RCC 7860 (cell line): ENCODE measurements at regions not wholly inside any gene's neighbourhood (a gene's known extent, or its start where the extent isn't known, plus 50 kb on each side); places are given as distances from the start of the nearest gene placed in this dataset.

Source experiments
- DNase-seq: peaks from one replicate; pipeline ENCODE4 v3.0.0-alpha.2; 2015; ENCODE audit warnings: low spot score
- FAIRE-seq: peaks from 2 replicates; lab custom pipeline; 2012; peaks lifted over from hg19 to GRCh38; lab: Jason Lieb, UNC

GRCh38 chr3:103924544-103924943 is 1442.2 kb upstream of the ALCAM start:
- FAIRE-seq, result no peak

GRCh38 chr3:103926936-103927335 is 1439.8 kb upstream of the ALCAM start:
- FAIRE-seq (no peak), DNase-seq (no peak)

More at GRCh38 chr3:103924544-103924943, 1442.2 kb upstream of the ALCAM start:
- DNase-seq, result no peak

GRCh38 chr3:103927896-103928295 is 1438.8 kb upstream of the ALCAM start:
- FAIRE-seq (no peak), DNase-seq (no peak)

GRCh38 chr3:103937094-103937493 is 1429.6 kb upstream of the ALCAM start:
- FAIRE-seq, result no peak

GRCh38 chr3:103947062-103947461 is 1419.6 kb upstream of the ALCAM start:
- DNase-seq (no peak), FAIRE-seq (no peak)

More at GRCh38 chr3:103937094-103937493, 1429.6 kb upstream of the ALCAM start:
- DNase-seq, result no peak

GRCh38 chr3:103949693-103950092 is 1417.0 kb upstream of the ALCAM start:
- DNase-seq, result no peak
- FAIRE-seq, result no peak

GRCh38 chr3:103950676-103951075 is 1416.0 kb upstream of the ALCAM start:
- DNase-seq, result no peak
- FAIRE-seq, result no peak

- no peak for DNase-seq
- FAIRE-seq, result no peak
Observed at GRCh38 chr3:103953796-103954195, 1412.9 kb upstream of the ALCAM start.

- DNase-seq (no peak), FAIRE-seq (no peak)
Observed at GRCh38 chr3:103960819-103961218, 1405.9 kb upstream of the ALCAM start.

- DNase-seq (no peak), FAIRE-seq (no peak)
Observed at GRCh38 chr3:103963599-103963998, 1403.1 kb upstream of the ALCAM start.

GRCh38 chr3:103965764-103966163 is 1400.9 kb upstream of the ALCAM start:
- FAIRE-seq (no peak), DNase-seq (no peak)

GRCh38 chr3:103966749-103967148 is 1400.0 kb upstream of the ALCAM start:
- DNase-seq (no peak), FAIRE-seq (no peak)

GRCh38 chr3:103968131-103968530 is 1398.6 kb upstream of the ALCAM start:
- FAIRE-seq (no peak), DNase-seq (no peak)

- no peak for FAIRE-seq
- no peak for DNase-seq
Observed at GRCh38 chr3:103968751-103969150, 1398.0 kb upstream of the ALCAM start.

- DNase-seq, result no peak
- FAIRE-seq, result no peak
Observed at GRCh38 chr3:103976931-103977339, 1389.8 kb upstream of the ALCAM start.

GRCh38 chr3:103977417-103977816 is 1389.3 kb upstream of the ALCAM start:
- DNase-seq, result no peak
- FAIRE-seq, result no peak

- FAIRE-seq, result no peak
- no peak for DNase-seq
Observed at GRCh38 chr3:103991461-103992115, 1375.1 kb upstream of the ALCAM start.

GRCh38 chr3:103992469-103992868 is 1374.2 kb upstream of the ALCAM start:
- no peak for FAIRE-seq
- DNase-seq, result no peak

- DNase-seq (no peak), FAIRE-seq (no peak)
Observed at GRCh38 chr3:104004956-104005355, 1361.8 kb upstream of the ALCAM start.

GRCh38 chr3:104005815-104006214 is 1360.9 kb upstream of the ALCAM start:
- no peak for FAIRE-seq
- no peak for DNase-seq

GRCh38 chr3:104018541-104018940 is 1348.2 kb upstream of the ALCAM start:
- FAIRE-seq (no peak), DNase-seq (no peak)

- FAIRE-seq (no peak), DNase-seq (no peak)
Observed at GRCh38 chr3:104031598-104031997, 1335.1 kb upstream of the ALCAM start.

GRCh38 chr3:104032283-104032682 is 1334.4 kb upstream of the ALCAM start:
- DNase-seq (no peak), FAIRE-seq (no peak)
